Ishikawa (cell line): ENCODE measurements at regions not wholly inside any gene's neighbourhood (a gene's known extent, or its start where the extent isn't known, plus 50 kb on each side); places are given as distances from the start of the nearest gene placed in this dataset.

Experiments used
- CEBPB ChIP-seq: IDR thresholded peaks from 2 replicates; pipeline ENCODE4 v1.6.1; 2012
- CREB1 ChIP-seq: IDR thresholded peaks from 2 replicates; pipeline ENCODE4 v1.6.1; 2012; ENCODE audit warnings: low read depth
- EGR1 ChIP-seq: IDR thresholded peaks from 2 replicates; pipeline ENCODE4 v1.6.1; 2012
- FOXM1 ChIP-seq: IDR thresholded peaks from 2 replicates; pipeline ENCODE4 v1.6.1; 2012; ENCODE audit warnings: low read depth, borderline replicate concordance
- NFIC ChIP-seq: IDR thresholded peaks from 2 replicates; pipeline ENCODE4 v1.6.1; 2012
- RAD21 ChIP-seq: IDR thresholded peaks from 2 replicates; pipeline ENCODE4 v1.6.1; 2012; ENCODE audit warnings: low read depth
- TAF1 ChIP-seq: IDR thresholded peaks from 2 replicates; pipeline ENCODE4 v1.6.1; 2012; ENCODE audit warnings: low read depth, mild to moderate bottlenecking
- TCF12 ChIP-seq: IDR thresholded peaks from 2 replicates; pipeline ENCODE4 v1.6.1; 2012; ENCODE audit warnings: low read depth
- TEAD4 ChIP-seq: IDR thresholded peaks from 2 replicates; pipeline ENCODE4 v1.6.1; 2012
- YY1 ChIP-seq: IDR thresholded peaks from 2 replicates; pipeline ENCODE4 v1.6.1; 2012; ENCODE audit warnings: low read depth
- ZBTB7A ChIP-seq: IDR thresholded peaks from 2 replicates; pipeline ENCODE4 v1.6.1; 2012; ENCODE audit warnings: low read depth
- TF ChIP-seq, protein P1 (sequence below): IDR thresholded peaks from 2 replicates; pipeline ENCODE4 v1.6.1; 2012
- TF ChIP-seq, protein P2 (sequence below): IDR thresholded peaks from 2 replicates; pipeline ENCODE4 v1.6.1; 2012; ENCODE audit warnings: low read depth, mild to moderate bottlenecking
- TF ChIP-seq, protein P3 (sequence below): IDR thresholded peaks from 2 replicates; pipeline ENCODE4 v1.6.1; 2012

- no peak for TF ChIP-seq FOXM1
- TF ChIP-seq TCF12: no peak
- TF ChIP-seq CEBPB: no peak
Observed at GRCh38 chr6:43922426-43923375, 152.7 kb downstream of the VEGFA start.

- TF ChIP-seq, protein P1, sequence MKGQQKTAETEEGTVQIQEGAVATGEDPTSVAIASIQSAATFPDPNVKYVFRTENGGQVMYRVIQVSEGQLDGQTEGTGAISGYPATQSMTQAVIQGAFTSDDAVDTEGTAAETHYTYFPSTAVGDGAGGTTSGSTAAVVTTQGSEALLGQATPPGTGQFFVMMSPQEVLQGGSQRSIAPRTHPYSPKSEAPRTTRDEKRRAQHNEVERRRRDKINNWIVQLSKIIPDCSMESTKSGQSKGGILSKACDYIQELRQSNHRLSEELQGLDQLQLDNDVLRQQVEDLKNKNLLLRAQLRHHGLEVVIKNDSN: no peak
Observed at GRCh38 chr6:43921548-43922425, 151.8 kb downstream of the VEGFA start.

GRCh38 chr6:43921039-43921438 lies 151.0 kb downstream of the VEGFA start:
- TF ChIP-seq ZBTB7A (no peak), TEAD4 (no peak), TAF1 (no peak), CEBPB (no peak), CREB1 (no peak)
- TF ChIP-seq, protein P2, sequence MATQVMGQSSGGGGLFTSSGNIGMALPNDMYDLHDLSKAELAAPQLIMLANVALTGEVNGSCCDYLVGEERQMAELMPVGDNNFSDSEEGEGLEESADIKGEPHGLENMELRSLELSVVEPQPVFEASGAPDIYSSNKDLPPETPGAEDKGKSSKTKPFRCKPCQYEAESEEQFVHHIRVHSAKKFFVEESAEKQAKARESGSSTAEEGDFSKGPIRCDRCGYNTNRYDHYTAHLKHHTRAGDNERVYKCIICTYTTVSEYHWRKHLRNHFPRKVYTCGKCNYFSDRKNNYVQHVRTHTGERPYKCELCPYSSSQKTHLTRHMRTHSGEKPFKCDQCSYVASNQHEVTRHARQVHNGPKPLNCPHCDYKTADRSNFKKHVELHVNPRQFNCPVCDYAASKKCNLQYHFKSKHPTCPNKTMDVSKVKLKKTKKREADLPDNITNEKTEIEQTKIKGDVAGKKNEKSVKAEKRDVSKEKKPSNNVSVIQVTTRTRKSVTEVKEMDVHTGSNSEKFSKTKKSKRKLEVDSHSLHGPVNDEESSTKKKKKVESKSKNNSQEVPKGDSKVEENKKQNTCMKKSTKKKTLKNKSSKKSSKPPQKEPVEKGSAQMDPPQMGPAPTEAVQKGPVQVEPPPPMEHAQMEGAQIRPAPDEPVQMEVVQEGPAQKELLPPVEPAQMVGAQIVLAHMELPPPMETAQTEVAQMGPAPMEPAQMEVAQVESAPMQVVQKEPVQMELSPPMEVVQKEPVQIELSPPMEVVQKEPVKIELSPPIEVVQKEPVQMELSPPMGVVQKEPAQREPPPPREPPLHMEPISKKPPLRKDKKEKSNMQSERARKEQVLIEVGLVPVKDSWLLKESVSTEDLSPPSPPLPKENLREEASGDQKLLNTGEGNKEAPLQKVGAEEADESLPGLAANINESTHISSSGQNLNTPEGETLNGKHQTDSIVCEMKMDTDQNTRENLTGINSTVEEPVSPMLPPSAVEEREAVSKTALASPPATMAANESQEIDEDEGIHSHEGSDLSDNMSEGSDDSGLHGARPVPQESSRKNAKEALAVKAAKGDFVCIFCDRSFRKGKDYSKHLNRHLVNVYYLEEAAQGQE: no peak
- TF ChIP-seq, protein P3, sequence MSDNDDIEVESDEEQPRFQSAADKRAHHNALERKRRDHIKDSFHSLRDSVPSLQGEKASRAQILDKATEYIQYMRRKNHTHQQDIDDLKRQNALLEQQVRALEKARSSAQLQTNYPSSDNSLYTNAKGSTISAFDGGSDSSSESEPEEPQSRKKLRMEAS: no peak

DNA sequence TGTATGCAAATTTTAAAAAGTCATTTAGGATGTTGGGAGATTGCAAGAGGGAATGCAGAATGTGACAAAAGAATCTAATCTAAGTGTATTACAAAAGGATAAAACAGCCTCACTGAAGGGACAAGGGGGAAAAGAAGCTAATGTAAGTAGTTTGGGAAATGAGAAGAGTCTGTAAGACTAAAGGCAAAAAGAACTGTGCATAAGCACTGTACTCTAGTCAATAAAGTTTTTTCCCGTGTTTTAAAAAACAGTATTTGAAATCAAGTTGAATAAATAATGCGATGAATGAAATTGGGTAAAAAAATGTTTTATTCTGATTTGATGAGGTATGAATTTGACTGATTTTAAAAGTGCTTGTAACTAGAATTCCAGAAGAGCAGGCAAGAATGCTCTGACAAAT lies 149.8 kb downstream of the VEGFA start:
- TF ChIP-seq, protein P3: no peak
- TF ChIP-seq CREB1: no peak
- TF ChIP-seq TCF12: no peak
- TF ChIP-seq NFIC: no peak
- TF ChIP-seq TAF1: no peak
- no peak for TF ChIP-seq RAD21
- TF ChIP-seq CEBPB: no peak
- TF ChIP-seq FOXM1: no peak
- no peak for TF ChIP-seq TEAD4
- TF ChIP-seq, protein P1: no peak
- no peak for TF ChIP-seq EGR1
- TF ChIP-seq YY1: no peak
- TF ChIP-seq, protein P2: no peak

GRCh38 chr6:43917878-43918382 lies 147.9 kb downstream of the VEGFA start:
- no peak for TF ChIP-seq FOXM1
- TF ChIP-seq ZBTB7A: no peak
